NT2/D1 (cell line): ENCODE measurements at regions not wholly inside any gene's neighbourhood (a gene's known extent, or its start where the extent isn't known, plus 50 kb on each side); places are given as distances from the start of the nearest gene placed in this dataset.

ENCODE experiments used
- SUZ12 ChIP-seq: IDR thresholded peaks from 2 replicates; pipeline ENCODE4 v1.6.1; 2011; ENCODE audit not compliant: insufficient read length, insufficient read depth; ENCODE audit errors: extremely low read depth
- YY1 ChIP-seq: IDR thresholded peaks from 2 replicates; pipeline ENCODE4 v1.6.1; 2011; ENCODE audit not compliant: insufficient read length, insufficient read depth
- ZNF274 ChIP-seq: IDR thresholded peaks from 2 replicates; pipeline ENCODE4 v1.6.1; 2011; ENCODE audit warnings: mild to moderate bottlenecking, low read depth, low read length

DNA sequence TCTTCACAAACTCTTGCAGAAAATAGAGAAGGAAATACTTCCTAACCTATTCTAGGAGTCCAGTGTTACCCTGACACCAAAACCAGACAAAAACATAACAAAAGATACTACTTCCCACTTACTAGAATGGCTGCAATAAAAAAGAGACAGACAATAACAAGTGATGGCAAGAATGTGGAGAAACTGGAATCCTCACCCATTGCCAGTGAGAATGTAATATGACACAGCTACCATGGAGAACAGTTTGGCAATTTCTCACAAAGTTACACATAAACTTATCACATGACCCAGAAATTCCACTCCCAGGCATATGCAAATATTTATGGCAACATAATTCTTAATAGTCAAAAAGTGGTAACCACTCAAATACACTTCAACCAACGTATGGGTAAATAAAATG is 209.8 kb upstream of the CTAGE1 start:
- TF ChIP-seq YY1 = no peak
- TF ChIP-seq ZNF274 = no peak
- TF ChIP-seq SUZ12 = no peak
